HG02981 (cell line): ENCODE measurements at regions not wholly inside any gene's neighbourhood (a gene's known extent, or its start where the extent isn't known, plus 50 kb on each side); places are given as distances from the start of the nearest gene placed in this dataset.
"Not testable (repeated sequence)": the region's sequence is repeated elsewhere in the genome, so short reads cannot be mapped to it uniquely, and the experiment has no call there.

Source experiments
- ATAC-seq: cut with Tn5 transposase; IDR thresholded peaks from one replicate; pipeline ENCODE4 v1.9.1; 2021; ENCODE audit warnings: mild to moderate bottlenecking, moderate library complexity; ENCODE audit not compliant: unreplicated experiment

GRCh38 chr6:164741938-164742451 is 567.4 kb downstream of the C6orf118 start:
- ATAC-seq: no peak

DNA sequence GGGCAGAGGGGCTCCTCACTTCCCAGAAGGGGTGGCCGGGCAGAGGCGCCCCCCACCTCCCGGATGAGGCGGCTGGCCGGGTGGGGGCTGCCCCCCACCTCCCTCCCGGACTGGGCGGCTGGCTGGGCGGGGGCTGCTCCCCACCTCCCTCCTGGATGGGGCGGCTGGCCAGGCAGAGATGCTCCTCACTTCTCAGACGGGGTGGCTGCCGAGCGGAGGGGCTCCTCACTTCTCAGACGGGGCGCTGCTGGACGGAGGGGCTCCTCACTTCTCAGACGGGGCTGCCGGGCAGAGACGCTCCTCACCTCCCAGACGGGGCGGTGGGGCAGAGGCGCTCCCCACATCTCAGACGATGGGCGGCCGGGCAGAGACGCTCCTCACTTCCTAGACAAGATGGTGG is 573.3 kb downstream of the C6orf118 start:
- not testable (repeated sequence) for ATAC-seq

DNA sequence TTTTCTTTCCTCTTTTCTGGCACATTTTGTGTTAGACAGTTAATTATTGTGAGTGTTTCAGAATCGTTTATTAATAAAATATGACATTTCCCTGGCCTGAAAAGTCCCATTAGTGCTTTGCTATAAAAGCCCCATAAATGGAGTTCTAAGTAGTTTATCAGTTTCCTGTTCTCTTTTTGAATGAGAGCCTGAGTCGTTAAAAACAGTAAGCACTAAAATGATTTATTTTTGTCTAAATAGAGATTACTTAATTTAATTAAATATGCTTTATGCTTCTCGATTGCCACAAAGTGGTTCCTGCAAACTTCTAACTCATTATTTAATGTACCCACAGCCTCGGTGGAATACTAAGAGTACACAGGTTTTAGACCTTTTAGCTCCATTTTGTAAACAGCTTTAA is 577.9 kb downstream of the C6orf118 start:
- ATAC-seq: no peak

- ATAC-seq: no peak
Observed at GRCh38 chr6:164721460-164721859, 587.9 kb downstream of the C6orf118 start.

GRCh38 chr6:164700497-164700896 is 608.9 kb downstream of the C6orf118 start:
- no peak for ATAC-seq

- no peak for ATAC-seq
Observed at GRCh38 chr6:164695896-164696295, 613.5 kb downstream of the C6orf118 start.

DNA sequence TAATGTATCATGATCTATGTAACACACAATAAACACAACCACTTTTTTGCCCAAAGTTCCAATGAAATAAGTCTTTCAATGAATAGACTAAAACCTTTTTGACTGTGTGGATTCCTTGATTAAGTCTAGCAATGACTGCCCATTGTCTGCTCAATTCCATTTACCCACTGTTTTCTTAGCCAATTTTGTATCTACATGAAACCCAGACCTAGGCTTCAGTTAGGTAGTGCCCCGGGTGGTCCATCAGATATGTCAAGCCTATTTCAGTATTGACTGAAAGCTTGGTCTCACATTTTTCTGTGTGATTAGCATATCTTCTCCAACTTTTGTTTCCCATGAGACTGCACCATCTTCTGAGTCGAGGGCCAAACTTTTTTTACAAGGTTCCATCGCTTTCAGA is 615.0 kb downstream of the C6orf118 start:
- ATAC-seq: no peak

- no peak for ATAC-seq
Observed at GRCh38 chr6:164693944-164694343, 615.5 kb downstream of the C6orf118 start.

DNA sequence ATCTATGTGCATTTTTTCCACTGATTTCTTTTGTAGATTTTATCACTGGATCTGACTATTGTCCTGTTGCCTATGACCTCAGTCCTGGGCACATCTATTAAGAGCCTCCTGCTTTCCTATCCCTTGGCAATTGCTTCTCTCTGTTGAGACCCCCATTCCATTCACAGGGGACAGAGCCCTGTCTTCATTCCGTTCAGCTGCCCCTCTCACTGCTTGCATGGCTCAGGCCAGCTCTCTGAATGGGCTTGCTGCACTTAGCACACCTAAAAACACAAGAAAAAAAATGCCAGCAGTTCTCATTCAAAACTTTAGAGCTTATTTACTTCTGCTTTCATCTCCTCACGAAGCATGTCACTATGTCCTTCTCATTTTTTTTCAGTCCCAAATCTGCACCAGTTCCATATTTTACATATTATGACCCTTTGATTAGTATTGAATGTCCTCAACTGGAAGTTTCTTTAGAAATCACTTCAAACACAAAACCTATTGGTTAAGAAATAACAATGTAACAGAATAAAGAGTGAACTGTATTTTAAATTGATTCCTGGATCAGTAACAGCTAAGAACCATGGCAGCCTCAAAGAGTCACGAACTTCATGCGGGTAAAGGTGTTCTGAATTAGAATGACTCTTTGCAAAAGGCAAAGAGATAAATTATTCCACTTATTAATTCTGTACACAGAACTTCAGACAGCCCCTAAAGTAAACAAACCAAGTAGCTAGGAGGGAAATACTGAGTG is 616.5 kb downstream of the C6orf118 start:
- no peak for ATAC-seq

DNA sequence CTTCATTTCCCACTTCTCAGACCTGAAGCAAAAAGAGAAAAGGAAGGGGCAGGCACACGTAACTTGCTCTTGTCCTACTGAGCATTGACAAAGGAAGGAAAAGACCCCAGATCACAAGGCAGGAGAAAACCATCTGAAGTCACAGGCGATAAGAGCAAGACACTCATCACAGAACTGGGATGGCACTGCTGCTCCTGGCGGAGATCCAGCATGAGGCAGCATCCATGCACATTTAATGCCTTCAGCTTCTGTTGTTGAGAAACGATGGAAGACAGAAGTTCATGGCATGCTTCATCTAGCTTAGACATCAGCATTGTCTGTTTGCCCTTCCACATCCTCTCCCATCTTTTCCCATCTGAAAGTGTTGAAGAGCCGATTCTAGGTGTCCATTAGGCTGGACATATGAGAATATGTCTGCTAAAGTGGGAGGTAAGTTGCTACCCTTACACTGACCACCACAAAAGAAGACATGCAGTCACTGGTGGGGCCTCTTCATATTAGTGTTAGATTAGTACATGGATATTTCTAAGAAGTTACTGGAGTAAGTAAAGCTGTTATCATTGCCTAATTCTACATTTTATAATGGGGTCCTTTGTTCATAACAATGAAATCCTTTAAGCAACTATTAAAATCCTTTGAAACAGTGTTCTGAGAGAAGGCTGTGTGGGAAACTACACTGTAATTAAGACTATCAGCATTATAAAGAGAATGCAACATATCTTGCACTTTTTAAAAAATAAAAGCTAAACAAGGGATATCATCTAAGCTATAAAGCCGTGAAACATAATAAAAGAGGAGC is 618.5 kb downstream of the C6orf118 start:
- no peak for ATAC-seq

GRCh38 chr6:164690241-164690640 is 619.2 kb downstream of the C6orf118 start:
- no peak for ATAC-seq

DNA sequence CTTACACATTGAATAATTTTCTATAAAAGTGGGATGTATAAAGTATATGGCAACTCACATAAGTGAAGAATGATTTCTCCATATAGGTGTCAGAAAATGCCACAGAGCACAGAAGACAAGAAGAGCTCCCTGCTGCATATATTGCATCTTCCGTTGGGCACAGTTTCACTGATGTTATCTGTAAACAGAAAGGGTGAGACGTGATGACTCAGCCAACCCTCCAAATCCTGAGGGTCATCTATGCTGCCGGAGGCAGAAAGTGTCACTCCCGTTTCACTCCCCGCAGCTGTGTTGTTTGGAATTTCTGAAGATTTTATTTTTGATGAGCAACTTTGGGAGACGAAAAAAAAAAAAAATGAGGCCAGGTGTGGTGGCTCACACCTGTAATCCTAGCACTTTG is 644.1 kb downstream of the C6orf118 start:
- ATAC-seq: no peak

DNA sequence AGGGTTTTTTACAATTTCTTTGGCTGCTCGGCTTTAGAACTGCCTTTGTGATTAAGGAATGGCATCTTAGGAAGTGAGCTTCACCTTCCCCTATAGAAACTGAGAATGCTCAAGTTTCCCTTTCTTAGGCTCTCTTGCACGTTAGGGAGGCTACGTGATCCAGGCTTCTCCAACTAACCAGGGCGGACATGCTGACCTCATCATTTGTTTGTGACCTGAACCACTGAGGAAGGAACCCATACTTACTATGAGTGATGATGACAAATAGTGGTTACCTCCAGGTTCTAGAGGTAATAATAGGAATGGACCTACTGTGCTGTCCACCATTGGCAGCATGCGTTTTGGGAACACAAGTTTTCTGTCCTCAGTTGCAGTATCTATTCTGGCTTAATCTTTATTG is 645.8 kb downstream of the C6orf118 start:
- no peak for ATAC-seq

GRCh38 chr6:164661716-164662115 is 647.7 kb downstream of the C6orf118 start:
- ATAC-seq: no peak

DNA sequence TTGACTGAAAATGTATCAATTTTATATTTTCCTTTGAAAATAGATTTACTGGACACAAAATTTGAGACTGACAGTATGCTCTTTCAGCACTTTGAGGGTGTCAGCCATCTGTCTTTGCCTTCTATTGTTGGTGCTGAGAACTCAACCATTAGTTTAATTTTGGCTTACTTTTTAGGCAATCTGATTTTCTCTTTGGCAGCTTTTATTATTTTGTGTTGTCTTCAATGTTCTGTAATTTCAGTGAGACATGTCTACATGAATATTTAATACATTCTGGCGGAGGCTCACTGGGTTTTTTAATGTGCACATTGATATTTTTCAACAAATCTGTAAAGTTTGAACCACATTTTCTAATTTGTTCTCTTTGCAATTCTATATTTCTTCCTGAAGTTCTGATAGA is 648.6 kb downstream of the C6orf118 start:
- no peak for ATAC-seq

DNA sequence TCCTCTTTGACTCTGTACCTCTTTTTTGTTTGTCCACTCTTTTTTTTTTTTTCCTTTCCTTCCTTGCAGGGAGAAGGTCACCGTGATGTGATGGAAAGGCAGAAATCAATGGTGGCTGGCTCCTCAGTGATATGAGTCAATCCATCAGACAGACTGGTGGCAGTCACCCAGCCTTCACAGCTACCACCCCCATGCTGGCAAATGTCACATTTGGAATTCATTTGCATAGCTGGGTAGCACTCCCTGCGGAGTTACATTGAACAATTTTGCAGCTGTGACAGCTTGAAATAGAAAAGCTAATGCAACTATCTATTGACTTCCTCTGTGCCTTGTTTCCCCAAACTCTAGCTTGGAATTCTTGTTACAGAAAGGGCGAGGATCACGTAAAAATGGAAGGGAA is 668.4 kb downstream of the C6orf118 start:
- ATAC-seq: no peak

DNA sequence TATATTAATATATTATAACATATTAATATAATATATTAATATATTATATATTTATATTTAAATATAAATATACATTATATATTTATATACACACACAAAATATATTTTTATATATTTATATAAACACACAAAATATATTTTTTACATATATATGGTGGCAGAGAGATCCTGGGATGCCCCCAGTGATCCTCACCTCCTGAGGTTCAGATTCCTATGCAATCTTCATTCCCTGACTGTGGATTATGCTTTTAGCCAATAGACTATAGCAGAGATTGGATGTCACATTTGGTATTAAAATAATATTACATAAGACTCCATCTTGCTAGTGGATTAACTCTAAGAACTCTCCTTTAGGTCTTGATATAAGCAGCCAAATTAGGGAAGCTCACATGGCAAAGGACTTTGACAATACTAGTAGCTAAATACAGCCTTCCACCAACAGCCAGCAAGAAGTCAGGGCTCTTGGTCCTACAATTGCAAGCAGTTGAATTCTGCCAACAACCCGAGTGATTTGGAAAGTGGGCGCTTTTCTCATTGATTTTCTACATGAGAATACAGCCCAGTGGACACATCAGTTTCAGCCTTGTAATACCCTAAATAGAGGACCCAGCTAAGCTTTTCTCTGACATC is 681.0 kb downstream of the C6orf118 start:
- ATAC-seq: no peak

DNA sequence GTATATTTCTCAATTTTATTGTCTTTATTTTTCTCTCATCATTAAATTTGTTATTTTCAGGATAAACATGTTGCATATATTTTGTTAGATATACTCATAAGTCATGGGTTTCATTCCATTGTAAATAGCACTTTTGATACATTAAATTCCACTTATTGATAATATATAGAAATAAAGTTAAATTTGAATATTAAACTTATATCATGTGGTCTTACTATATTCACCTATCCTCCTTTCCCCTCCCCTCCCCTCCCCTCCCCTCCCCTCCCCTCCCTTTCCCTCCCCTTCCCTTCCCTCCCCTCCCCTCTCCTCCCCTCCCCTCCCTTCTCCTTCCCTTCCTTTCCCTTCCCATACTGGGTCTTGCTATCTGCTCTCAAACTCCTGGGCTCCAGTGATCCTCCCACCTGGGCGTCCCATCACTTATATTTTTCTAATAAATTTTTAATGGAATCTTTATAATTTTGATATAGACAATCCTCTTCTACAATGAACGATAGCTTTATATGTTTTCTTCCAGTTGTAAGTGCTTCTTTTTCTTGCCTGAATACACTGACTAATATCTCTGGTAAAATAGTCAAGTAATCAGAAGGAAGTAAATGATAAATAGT is 692.4 kb downstream of the C6orf118 start:
- no peak for ATAC-seq

DNA sequence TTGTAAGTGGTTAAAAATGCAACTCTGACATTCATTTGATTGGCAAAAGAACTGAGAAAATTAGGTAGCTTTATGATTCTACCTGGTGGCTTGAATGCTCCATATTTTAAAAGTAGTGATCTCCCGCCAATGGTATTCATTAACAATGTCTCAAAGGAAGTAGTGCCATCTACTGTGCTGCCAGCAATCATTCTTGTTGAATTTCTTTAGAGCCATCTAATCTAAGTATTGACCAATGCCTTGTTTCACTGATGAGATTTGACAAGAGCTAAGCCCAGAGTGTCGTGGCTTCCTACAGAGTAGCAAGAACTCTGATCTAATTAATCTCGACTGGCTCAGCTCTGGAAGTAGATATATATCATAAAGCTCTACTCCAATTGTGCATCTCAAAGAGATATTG is 696.7 kb downstream of the C6orf118 start:
- ATAC-seq: no peak

DNA sequence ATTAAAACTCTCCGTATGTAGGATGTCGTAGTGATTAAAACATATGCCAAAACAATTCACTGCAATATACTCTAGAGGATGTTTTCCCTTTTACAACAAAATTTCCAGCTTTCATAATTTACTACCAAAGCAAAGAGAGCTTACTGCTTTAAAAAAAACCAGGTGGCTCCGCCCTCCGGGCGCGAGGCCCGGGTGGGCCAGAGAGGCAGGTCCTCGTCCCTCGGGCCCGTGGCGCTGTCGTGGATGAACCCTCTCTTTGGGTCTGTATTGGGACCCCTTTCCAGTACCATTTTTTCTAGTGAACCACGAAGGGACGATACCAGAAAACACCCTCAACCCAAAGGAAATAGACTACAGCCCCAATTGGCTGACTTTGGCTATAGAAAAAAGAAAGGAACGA is 698.5 kb downstream of the C6orf118 start:
- ATAC-seq: not testable (repeated sequence)

GRCh38 chr6:164602415-164602814 is 707.0 kb downstream of the C6orf118 start:
- ATAC-seq: not testable (repeated sequence)
